ENCODE measurements at regions not wholly inside any gene's neighbourhood (a gene's known extent, or its start where the extent isn't known, plus 50 kb on each side); places are given as distances from the start of the nearest gene placed in this dataset.

GRCh38 chr4:116899561-116899960, 185.8 kb downstream of the TRAM1L1 start:
- H3K4me1 ChIP-seq = no peaks in the 10 kb centered on the region
- intact Hi-C loops (cut with DNase I) = no loop called here
- WGBS, 2 donors = 93 to 98% methylated on average over 1 of the region's 1 CpG
- no peaks in the 10 kb centered on the region for H3K9me3 ChIP-seq
- H3K27ac ChIP-seq = no peak overlapping the region
- no peak for TF ChIP-seq POLR2A (IDR thresholded peaks at IDR 0.05)
- no peak for TF ChIP-seq CTCF (IDR thresholded peaks at IDR 0.05)
- no peaks in the 10 kb centered on the region for H3K27me3 ChIP-seq
- no peak overlapping the region for H3K4me3 ChIP-seq (replicated peaks in 1 of 3)
- H3K36me3 ChIP-seq = no peaks in the 10 kb centered on the region
- no peak for DNase-seq

DNA sequence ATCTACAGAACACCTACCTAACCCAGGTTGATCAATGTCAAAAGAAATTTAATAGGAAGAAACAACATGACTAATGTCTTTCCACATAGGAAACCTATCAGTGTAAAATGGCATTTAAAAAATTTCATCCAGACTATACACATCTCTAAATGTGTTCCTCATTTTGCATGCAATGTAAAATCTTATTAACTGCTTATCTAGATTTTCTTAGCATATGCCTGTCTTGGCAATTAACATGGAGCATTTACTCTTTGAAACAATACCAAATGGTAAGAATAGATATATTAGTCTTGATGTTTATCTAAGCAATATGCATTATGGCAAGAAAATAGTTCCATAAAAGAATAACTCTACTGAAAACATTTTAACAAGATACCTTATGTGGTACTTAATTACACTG, 199.8 kb downstream of the TRAM1L1 start:
- no peaks in the 10 kb centered on the region for H3K27me3 ChIP-seq
- H3K27ac ChIP-seq = no peak overlapping the region
- no peak for DNase-seq
- no peak for TF ChIP-seq POLR2A (IDR thresholded peaks at IDR 0.05)
- no peak for TF ChIP-seq CTCF (IDR thresholded peaks at IDR 0.05)
- intact Hi-C loops (cut with DNase I) = no loop called here
- no peaks in the 10 kb centered on the region for H3K4me1 ChIP-seq
- H3K9me3 ChIP-seq = no peaks in the 10 kb centered on the region
- H3K4me3 ChIP-seq (replicated peaks in 1 of 3) = no peak overlapping the region
- no peaks in the 10 kb centered on the region for H3K36me3 ChIP-seq

GRCh38 chr4:116882503-116882902, 202.9 kb downstream of the TRAM1L1 start:
- TF ChIP-seq POLR2A (IDR thresholded peaks at IDR 0.05) = no peak
- no peak for TF ChIP-seq CTCF (IDR thresholded peaks at IDR 0.05)
- intact Hi-C loops (cut with DNase I) = no loop called here
- Histone ChIP-seq H3K9me3 (no peaks in the 10 kb centered on the region), H3K4me1 (no peaks in the 10 kb centered on the region), H3K36me3 (no peaks in the 10 kb centered on the region), H3K4me3 (replicated peaks in 1 of 3) (no peak overlapping the region), H3K27me3 (no peaks in the 10 kb centered on the region), H3K27ac (no peak overlapping the region)
- WGBS, 2 donors = 93 to 95% methylated on average over 3 of the region's 3 CpGs
- no peak for DNase-seq

DNA sequence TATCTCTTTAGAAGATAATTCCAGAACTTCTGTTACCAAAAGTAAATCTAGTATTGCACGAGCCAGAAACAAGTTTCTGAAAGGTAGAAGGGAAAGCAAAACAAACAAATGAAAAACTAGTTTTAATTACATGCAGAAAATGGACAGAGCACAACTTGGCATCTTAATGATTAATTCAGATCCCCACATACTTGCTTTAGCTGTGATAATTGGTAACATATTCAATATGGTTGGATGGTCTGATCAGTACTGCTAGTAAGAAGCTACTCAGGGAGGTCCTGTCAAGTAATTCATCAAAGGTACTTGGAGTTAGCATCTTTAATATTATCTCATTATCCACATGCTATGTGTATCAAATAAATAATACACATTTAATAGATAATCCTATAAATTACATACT, 204.3 kb downstream of the TRAM1L1 start:
- no peaks in the 10 kb centered on the region for H3K9me3 ChIP-seq
- no peak overlapping the region for H3K4me3 ChIP-seq (replicated peaks in 1 of 3)
- no peak overlapping the region for H3K27ac ChIP-seq
- no peaks in the 10 kb centered on the region for H3K36me3 ChIP-seq
- H3K27me3 ChIP-seq = no peaks in the 10 kb centered on the region
- no peaks in the 10 kb centered on the region for H3K4me1 ChIP-seq
- 46 to 58% methylated on average over 1 of the region's 1 CpG for WGBS, 2 donors
- no peak for DNase-seq
- intact Hi-C loops (cut with DNase I) = no loop called here
- TF ChIP-seq CTCF (IDR thresholded peaks at IDR 0.05) (no peak), POLR2A (IDR thresholded peaks at IDR 0.05) (no peak)

DNA sequence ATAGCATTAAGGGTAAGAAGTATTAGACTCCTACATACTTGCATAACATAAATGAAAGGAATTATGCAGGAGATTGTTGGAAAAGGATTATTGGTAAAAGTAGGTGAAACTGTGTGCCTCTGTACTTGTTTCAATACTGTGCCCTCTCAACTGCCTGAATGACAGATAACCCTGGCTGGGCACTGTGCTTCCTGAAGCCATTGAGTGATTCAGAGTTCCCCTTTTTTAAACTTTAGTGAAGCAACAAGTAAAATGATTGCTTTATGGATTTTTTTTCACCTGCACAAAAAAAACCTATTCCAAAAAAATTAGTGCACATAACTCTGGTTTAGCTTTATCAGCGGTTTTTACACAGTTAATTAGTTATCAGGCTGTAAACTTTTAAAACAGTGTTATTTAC, 204.8 kb downstream of the TRAM1L1 start:
- Histone ChIP-seq H3K4me3 (replicated peaks in 1 of 3) (no peak overlapping the region), H3K36me3 (no peaks in the 10 kb centered on the region), H3K9me3 (no peaks in the 10 kb centered on the region), H3K4me1 (no peaks in the 10 kb centered on the region), H3K27ac (no peak overlapping the region), H3K27me3 (no peaks in the 10 kb centered on the region)
- 72 to 82% methylated on average over 1 of the region's 1 CpG for WGBS, 2 donors
- no peak for DNase-seq
- intact Hi-C loops (cut with DNase I) = no loop called here
- TF ChIP-seq POLR2A (IDR thresholded peaks at IDR 0.05) = no peak
- no peak for TF ChIP-seq CTCF (IDR thresholded peaks at IDR 0.05)
